ENCODE measurements at regions not wholly inside any gene's neighbourhood (a gene's known extent, or its start where the extent isn't known, plus 50 kb on each side); places are given as distances from the start of the nearest gene placed in this dataset.

DNA sequence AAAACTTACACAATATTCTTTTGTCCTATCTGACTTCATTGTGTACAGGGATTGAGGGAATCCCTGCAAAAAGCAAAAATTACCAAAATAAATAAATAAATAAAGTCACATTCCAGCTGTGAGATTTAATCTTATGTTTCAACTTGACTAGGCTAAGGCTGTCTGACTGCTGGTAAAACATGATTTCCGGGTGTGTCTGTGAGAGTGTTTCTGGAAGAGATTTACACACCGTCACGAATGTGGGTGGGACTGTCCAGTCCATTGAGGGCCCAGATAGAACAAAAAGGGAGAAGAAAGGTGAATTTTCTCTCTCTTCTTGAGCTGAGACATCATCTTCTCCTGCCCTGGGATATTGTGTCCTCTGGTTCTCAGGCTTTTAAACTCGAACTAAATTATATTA lies 166.1 kb downstream of the LIG4 start:
- TF ChIP-seq, protein P1, sequence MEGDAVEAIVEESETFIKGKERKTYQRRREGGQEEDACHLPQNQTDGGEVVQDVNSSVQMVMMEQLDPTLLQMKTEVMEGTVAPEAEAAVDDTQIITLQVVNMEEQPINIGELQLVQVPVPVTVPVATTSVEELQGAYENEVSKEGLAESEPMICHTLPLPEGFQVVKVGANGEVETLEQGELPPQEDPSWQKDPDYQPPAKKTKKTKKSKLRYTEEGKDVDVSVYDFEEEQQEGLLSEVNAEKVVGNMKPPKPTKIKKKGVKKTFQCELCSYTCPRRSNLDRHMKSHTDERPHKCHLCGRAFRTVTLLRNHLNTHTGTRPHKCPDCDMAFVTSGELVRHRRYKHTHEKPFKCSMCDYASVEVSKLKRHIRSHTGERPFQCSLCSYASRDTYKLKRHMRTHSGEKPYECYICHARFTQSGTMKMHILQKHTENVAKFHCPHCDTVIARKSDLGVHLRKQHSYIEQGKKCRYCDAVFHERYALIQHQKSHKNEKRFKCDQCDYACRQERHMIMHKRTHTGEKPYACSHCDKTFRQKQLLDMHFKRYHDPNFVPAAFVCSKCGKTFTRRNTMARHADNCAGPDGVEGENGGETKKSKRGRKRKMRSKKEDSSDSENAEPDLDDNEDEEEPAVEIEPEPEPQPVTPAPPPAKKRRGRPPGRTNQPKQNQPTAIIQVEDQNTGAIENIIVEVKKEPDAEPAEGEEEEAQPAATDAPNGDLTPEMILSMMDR (conservative IDR thresholded peaks at IDR 0.05), result no peak
- TF ChIP-seq EZH2 (IDR thresholded peaks at IDR 0.05; ENCODE audit: low read depth), result no peak
